ENCODE measurements at regions not wholly inside any gene's neighbourhood (a gene's known extent, or its start where the extent isn't known, plus 50 kb on each side); places are given as distances from the start of the nearest gene placed in this dataset.

DNA sequence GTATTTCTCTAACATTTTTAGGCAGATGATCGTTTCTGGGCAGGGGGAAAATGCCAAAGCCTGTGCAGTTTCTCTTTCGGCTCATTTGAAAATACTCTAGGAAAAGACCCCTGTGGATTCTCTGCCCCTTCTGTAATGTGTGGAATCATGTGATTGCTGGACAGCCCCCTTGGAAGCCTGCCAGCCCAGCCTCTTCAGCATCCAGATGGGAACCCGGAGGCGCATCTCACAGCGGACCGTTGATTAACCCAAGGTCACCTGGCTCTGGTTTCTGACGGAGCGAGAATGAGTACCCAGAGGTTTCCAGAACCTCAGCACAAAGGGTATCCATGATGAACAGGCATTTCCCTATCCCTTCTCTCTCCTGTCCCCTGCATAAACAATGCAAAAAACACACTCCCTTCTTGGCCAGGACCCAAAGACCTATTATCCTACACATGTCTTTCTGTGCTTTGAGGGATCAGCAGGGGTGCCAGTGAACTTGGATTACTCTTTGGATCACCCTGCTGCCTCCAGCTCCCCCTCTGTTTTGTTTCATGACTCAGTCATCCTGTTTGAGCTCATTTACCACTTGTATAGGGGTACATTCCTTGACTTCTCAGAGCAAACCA is 957.1 kb upstream of the RBFOX1 start:
- Histone ChIP-seq H3K27me3 (no peaks in the 10 kb centered on the region), H3K9me3 (no peaks in the 10 kb centered on the region), H3K27ac (no peak overlapping the region), H3K36me3 (no peaks in the 10 kb centered on the region), H3K4me3 (no peak overlapping the region), H3K4me1 (no peaks in the 10 kb centered on the region)
- TF ChIP-seq, protein P1, sequence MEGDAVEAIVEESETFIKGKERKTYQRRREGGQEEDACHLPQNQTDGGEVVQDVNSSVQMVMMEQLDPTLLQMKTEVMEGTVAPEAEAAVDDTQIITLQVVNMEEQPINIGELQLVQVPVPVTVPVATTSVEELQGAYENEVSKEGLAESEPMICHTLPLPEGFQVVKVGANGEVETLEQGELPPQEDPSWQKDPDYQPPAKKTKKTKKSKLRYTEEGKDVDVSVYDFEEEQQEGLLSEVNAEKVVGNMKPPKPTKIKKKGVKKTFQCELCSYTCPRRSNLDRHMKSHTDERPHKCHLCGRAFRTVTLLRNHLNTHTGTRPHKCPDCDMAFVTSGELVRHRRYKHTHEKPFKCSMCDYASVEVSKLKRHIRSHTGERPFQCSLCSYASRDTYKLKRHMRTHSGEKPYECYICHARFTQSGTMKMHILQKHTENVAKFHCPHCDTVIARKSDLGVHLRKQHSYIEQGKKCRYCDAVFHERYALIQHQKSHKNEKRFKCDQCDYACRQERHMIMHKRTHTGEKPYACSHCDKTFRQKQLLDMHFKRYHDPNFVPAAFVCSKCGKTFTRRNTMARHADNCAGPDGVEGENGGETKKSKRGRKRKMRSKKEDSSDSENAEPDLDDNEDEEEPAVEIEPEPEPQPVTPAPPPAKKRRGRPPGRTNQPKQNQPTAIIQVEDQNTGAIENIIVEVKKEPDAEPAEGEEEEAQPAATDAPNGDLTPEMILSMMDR (IDR thresholded peaks at IDR 0.05) = no peak
- no peak for DNase-seq (ENCODE audit: low spot score)

DNA sequence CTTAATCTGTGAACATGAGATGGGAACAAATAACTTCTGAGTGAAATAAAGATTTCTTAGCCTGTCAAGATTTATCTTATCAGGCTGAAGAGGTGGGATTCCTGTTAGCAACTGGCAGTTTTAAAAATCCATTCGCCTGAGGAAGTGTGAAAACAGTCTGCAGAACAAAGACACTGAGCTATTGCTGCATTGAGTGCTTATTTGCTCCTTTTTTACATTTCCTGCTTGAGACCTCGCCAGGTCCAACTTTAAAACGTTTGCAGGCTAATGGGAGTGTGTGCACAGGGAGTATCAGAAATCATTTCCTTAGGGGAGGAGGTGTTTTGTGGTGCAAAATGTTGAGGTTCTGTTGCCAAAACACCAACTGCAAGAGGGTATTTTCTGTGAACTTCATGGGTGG is 957.8 kb upstream of the RBFOX1 start:
- H3K36me3 ChIP-seq = no peaks in the 10 kb centered on the region
- H3K27me3 ChIP-seq = no peaks in the 10 kb centered on the region
- no peaks in the 10 kb centered on the region for H3K4me1 ChIP-seq
- H3K4me3 ChIP-seq = no peak overlapping the region
- TF ChIP-seq, protein P1 (IDR thresholded peaks at IDR 0.05) = no peak
- no peak for DNase-seq (ENCODE audit: low spot score)
- no peak overlapping the region for H3K27ac ChIP-seq
- H3K9me3 ChIP-seq = no peaks in the 10 kb centered on the region

DNA sequence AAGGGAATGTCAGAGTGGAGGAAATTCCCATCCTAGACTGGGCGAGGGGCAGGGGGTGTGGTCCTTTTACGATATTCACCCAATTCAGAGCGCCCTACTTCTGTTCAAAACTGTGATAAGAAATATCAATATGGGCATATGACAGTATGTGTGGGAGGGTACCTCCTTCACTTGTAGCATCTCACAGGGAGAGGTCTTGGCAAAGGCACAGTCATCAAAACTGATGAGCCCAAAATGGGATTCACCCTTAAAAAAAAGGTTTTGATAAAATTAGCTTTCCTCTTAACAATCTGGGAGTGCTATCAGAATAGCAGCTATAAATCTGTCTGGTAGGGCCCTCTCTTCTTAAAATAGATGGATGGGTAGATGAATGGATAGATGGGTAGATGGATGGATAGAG is 967.8 kb upstream of the RBFOX1 start:
- TF ChIP-seq, protein P1 (IDR thresholded peaks at IDR 0.05) = no peak
- H3K27ac ChIP-seq = no peak overlapping the region
- no peaks in the 10 kb centered on the region for H3K9me3 ChIP-seq
- no peaks in the 10 kb centered on the region for H3K4me1 ChIP-seq
- H3K36me3 ChIP-seq = no peaks in the 10 kb centered on the region
- no peak for DNase-seq (ENCODE audit: low spot score)
- H3K27me3 ChIP-seq = no peaks in the 10 kb centered on the region
- no peak overlapping the region for H3K4me3 ChIP-seq

DNA sequence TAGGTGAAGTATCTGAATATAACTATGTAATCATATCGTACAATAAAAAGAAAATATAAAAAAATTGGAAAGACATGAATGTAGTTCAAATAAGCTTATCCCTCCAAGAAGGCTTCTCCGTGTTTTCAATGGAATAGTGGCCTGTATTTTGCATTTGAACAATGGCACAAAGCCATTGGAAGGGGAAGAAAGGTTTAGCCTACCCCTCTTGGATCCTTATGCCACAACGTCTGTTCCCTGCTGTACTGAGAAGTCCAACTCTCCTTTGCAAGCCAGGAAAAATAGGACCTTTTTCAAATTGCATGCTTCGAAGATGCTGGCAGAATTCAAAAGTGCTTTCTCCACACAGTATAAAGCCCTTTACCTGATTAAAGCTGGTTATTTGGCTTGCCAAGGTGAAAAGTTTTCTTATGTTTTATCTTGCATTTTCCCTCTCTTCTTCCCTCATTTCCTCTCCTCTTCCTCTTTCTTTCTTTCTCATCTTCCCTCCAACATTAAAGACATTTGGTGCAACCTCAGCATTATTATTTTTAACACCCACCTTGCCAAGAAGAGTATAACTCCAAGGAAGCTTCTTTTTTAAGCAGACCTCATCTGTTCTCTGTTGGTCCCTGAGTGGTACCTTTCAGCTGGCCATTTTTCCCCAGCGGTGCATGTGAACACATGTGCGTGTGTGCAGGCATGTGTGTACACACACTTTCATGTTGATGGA is 968.6 kb upstream of the RBFOX1 start:
- Histone ChIP-seq H3K9me3 (no peaks in the 10 kb centered on the region), H3K4me3 (no peak overlapping the region), H3K27me3 (no peaks in the 10 kb centered on the region), H3K27ac (no peak overlapping the region), H3K36me3 (no peaks in the 10 kb centered on the region), H3K4me1 (no peaks in the 10 kb centered on the region)
- no peak for DNase-seq (ENCODE audit: low spot score)
- TF ChIP-seq, protein P1 (IDR thresholded peaks at IDR 0.05) = no peak

DNA sequence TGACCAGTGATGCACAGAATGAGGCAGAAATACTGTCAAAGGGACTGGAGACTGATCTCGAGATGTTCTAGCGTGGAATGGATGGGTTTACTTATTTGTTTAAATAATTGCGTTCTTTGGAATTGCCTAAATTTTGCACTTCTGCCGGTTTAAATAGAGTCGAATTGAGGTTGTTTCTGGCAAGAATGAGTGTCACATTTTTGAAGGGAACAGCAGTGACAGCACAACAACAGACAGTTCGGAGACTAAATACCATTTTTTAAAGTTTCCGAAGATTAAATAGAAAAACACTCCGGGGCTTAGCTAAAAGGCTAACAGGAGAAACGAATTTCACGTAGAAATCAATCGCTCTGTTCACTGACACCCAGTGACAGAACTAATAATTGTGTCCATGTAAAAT is 969.2 kb upstream of the RBFOX1 start:
- no peak overlapping the region for H3K27ac ChIP-seq
- no peak overlapping the region for H3K4me3 ChIP-seq
- no peaks in the 10 kb centered on the region for H3K4me1 ChIP-seq
- no peaks in the 10 kb centered on the region for H3K27me3 ChIP-seq
- H3K9me3 ChIP-seq = no peaks in the 10 kb centered on the region
- no peak for DNase-seq (ENCODE audit: low spot score)
- H3K36me3 ChIP-seq = no peaks in the 10 kb centered on the region
- TF ChIP-seq, protein P1 (IDR thresholded peaks at IDR 0.05) = no peak

DNA sequence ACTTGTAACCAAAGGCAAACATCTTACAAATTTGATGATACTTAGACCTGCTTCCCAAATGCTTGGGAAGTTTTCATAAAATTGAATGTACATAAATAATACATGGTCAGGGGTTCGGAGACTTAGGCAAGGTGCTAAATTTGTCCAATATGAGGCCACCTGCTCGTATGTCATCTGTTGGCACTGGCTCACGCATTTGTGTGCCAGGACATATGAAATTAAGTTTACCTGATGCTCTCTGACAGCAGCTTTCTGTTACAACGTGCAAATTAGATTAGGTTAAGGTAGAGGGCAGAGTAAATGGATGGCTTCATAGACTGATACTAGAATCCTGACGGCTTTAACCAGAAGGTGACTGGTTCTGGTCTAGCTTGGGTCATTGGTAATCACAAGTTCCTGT is 970.3 kb upstream of the RBFOX1 start:
- no peak for DNase-seq (ENCODE audit: low spot score)
- H3K27me3 ChIP-seq = no peaks in the 10 kb centered on the region
- no peaks in the 10 kb centered on the region for H3K4me1 ChIP-seq
- no peak overlapping the region for H3K27ac ChIP-seq
- TF ChIP-seq, protein P1 (IDR thresholded peaks at IDR 0.05) = no peak
- H3K9me3 ChIP-seq = no peaks in the 10 kb centered on the region
- H3K4me3 ChIP-seq = no peak overlapping the region
- H3K36me3 ChIP-seq = no peaks in the 10 kb centered on the region

All from right atrium auricular region (tissue), 2 donors.